CD4-positive, alpha-beta T cell treated with Interleukin-21 for 1 hour (primary cell): ENCODE measurements at regions not wholly inside any gene's neighbourhood (a gene's known extent, or its start where the extent isn't known, plus 50 kb on each side); places are given as distances from the start of the nearest gene placed in this dataset.

Experiments
- DNase-seq: peaks from one replicate; pipeline ENCODE4 v3.0.0-alpha.2; 2020

DNA sequence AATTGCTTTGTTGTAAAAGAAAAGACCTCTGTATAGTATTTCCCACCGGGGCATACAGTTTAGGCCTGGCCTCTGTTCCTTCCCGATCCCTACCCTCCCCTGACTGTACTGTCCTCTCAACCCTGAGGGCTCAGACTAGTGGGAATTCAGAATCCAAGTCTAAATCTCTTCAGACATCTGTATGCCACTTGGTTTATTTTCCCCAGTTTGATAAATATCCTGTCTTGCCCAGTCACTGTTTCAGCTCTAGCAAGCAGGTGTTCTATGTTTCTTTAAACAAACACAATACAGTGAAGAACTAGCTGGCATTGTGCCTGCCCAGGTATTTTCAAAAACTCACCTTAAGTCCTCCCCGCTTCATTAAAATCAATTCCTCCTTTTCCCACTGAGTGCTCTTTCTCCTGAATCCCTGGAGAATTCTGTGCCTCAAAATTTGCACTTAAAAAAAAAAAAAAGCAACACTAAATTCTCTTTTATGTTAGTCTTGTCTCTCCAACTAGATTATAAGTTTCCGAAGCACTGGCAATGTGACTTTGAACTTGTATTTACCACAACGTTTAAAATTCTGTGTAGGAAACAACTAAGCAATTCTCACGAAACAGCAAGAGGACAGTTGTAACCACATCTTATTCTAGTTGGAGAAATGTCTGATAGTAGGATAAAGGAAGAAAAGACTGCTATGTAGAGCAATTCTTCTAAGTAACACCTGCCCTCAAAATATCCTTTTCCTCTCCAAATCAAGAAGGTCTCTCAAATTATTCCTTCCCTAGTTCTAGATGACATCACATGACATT, 112.0 kb upstream of the CARMIL1 start:
- DNase-seq = no peak

DNA sequence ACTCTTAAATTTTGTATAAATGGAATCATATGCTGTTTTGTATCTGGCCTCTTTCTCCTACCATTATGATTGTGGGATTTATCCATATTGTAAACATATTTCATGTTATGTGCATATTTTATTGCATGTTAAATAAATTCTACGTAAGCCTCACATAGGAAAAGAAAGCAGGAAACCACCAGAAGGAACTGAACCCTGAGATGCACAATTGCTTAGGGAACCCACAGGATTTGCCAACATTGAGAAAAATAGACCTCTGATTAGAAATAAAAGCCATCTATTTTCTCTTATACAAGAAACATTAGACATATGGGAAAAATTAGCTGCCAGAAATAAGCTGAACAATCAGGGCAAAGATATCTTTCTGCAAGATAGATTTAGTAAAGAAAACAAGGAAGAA, 111.2 kb upstream of the CARMIL1 start:
- DNase-seq = no peak

DNA sequence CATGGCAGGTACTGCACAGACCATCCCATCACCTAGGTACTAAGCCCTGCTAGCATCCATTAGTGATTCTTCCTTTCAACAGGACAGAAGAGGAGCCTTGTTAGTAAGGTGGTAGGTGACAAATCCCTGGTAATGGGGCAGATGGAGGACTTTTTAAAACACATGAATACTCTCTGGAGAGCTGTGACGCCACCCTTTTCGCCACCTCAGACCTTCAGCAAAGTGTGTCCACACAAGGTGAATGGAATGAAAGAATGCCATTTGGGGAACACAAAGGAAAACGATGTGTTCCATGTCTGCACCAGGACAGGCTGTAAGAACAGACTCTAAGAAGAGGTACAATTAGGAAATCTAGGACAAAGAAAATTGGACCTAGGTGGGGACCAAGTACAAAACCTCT, 110.5 kb upstream of the CARMIL1 start:
- no peak for DNase-seq

DNA sequence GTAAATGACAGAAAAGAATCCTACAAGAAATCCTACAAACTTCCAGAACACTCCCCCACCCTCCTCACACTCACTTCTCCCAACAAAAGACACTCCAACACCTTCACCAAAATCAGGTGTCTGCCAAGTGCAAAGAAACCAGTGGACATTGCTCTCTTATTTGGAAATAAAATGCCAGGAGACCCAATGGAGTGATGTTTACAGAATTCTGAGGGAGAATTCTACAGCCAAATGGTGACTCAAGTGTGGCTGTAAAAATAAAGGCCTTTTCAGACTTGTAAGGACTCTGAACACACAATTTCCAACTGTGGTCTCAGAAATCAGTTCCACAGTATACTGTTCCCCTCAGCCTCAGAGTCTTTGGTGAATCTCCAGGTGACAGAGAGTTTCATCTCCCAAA, 109.6 kb upstream of the CARMIL1 start:
- no peak for DNase-seq

DNA sequence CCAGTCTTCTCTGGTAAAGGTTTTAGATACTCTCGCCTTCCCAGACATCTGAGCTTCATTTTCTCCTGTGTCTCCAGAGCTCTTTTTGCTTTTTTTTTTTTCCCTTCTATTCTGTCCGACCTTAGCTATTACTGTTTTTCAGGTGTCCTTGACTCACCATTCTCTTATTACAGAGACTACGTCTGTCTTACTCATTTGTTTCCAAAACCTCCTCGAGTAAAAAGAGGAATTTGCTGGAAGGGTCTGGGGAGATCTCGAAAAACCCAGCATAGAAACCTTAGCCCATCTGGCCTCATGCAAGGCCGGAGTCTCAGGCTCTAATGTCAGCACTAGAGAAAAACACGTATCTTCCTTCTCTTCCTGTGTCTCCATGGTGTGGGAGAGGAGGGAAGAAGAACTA, 109.2 kb upstream of the CARMIL1 start:
- DNase-seq = no peak

DNA sequence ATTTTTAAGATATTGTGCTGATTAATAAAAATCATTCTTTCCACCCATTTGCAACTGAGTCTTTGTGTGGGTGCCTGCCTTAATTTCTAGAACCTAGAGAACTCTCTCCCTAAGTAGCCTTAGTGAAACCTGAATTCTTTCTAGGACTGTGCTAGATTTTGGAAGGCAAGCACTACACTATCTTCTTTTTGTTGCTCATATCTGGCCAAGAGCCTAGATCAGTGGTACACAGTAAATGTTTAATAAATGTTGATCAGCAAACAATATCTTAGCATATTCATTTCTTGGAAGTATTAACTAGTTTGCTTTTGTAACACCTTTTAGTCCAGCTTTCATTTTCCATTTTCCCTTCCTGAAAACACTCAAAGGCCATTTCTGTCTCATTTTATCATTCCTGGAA, 108.5 kb upstream of the CARMIL1 start:
- no peak for DNase-seq

DNA sequence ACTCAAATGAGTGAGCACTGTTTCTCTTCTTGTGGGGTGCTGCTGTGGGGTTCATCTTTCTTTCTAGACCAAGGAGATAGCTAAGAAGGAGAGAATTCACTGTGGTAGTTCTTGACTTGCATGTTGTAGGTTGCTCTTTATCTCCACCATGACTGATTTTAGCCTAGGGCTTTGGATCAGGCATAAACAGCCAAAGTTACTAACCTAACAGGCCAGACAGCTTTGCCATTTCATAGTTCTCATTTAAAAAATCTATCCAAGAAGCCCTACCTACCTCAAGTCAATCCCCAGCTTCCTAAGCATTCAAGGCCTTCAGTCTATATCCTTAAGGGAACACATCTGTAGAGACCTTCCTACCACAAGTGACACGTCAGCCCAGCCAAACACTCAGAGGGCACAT, 107.9 kb upstream of the CARMIL1 start:
- DNase-seq = no peak

DNA sequence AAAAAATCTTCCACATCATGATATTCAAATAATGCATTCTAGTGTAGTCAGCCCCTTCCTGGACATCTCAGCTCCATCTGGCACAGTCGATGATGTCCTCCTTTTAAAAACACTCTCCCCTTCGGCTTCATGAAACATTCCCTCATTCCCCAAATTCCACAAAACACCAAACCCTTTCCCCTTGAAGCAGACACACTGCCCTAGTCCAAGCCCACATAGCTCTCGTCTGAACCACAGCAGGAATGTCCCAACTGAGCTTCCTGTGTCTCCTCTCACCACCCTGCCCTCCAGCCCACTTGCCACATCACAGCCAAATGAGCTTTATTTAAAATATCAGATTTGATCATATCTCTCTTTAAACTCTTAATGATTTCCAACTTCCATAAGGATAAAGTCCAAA, 106.4 kb upstream of the CARMIL1 start:
- DNase-seq = no peak

DNA sequence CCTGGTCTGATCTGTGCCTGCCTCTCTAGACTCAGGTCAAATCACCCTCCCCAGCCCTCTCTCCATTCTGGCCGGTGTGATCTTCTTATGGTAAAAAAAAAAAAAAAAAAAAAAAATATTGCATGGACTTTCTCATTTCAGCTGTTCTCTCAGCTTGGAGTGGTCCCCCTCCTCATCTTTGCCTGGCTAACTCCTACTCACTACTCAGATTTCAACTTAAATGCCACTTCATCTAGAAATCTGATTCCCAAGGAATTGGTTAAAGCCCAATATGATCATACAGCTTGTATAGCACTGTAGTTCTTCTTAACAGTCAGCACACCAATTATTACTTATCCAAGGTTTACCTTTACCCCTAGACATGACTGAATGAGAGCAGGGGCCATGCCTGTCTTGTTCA, 105.9 kb upstream of the CARMIL1 start:
- no peak for DNase-seq

DNA sequence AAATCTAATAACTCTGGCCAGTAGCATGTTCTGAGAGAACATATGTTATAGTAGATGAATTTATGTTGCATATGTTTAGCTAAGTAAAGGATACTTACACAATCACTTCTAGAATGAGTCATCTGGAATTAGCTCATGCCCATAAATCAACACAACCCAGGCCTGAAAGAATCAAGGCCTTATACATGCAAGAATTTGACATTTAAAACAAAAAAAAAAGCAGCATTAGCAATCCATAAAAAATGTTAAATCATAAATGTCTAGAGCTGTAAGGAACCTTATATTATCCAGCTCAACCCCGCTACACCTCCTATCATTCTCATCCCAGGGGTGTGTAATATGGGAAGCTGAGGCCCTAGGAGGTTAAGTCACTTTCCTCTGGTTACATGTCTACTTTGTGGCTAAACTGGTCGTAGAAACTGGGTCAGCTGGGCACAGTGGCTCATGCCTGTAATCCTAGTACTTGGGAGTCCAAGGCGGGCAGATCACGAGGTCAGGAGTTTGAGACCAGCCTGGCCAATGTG, 105.2 kb upstream of the CARMIL1 start:
- DNase-seq = no peak

DNA sequence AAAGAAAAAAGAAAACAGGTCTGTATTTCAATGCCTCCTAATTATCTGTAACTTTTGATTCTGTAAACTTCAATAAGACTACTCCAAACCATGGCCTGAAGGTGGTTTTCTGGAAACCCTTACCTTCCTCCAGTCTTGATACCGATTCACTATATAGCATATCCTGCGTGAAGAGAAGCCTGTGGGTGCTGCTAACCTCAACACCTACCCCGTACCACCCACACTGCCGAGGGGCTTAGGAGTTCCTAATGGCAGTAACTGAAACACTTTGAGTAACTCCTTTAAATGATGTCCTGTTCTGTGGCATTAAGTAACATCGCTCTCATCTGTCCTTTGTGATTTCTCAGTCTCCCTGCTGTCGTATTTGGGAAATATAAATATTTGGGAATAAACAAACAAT, 104.5 kb upstream of the CARMIL1 start:
- no peak for DNase-seq

DNA sequence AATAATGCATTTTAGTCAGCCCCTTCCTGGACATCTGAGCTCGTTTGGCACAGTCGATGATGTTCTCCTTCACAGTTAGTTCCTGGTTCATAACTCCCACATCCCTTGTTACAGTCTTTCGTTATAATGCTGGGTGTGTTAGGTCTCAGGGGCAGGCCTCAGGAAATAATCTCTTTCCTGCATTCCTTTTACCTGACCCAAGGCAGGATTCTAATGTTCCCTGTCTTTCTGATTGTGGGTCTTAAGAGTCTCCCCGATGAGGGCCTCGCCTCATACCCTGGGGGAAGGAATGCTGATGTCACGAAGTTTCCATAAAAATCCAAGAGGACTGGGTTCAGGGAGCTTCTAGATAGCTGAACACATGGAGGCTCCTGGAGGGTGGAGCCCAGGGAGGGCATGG, 104.0 kb upstream of the CARMIL1 start:
- DNase-seq = no peak

DNA sequence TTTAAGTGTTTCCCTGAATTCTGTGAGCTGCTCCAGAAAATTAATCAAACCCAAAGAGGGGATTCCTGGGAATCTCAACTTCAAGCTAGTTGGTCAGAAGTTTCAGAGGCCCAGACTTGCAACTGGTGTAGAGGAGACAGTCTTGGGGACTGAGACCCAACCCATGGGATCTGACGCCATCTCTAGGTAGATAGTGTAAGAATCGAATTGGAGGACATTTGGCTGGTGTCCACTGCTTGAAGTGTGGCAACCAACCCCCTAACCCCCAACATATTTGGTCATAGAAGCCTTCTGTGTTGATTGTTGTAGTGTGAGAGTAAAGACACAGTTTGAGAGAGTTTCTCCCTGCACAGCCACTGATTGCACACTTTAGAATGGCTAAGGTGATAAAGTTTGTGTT, 103.5 kb upstream of the CARMIL1 start:
- peak; percentile 19 for DNase-seq

DNA sequence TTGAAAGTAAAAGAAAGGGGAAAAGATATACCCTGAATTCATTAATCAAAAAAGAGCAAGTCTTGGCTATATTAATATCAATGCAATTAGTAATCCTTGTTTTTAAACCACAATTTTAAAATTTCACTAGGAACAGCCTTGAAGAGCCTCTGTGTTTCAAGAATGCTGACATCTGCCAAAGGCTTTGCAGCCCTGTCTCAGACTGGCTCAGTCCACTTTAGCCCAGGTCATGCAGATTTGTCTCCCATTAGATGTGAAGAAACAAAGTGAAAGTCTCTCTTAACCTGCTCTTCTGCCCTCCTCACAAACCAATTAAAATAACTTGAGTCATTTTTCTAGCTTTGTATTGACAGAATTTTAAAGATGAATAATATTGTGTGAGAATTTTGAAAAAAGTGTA, 102.7 kb upstream of the CARMIL1 start:
- no peak for DNase-seq

DNA sequence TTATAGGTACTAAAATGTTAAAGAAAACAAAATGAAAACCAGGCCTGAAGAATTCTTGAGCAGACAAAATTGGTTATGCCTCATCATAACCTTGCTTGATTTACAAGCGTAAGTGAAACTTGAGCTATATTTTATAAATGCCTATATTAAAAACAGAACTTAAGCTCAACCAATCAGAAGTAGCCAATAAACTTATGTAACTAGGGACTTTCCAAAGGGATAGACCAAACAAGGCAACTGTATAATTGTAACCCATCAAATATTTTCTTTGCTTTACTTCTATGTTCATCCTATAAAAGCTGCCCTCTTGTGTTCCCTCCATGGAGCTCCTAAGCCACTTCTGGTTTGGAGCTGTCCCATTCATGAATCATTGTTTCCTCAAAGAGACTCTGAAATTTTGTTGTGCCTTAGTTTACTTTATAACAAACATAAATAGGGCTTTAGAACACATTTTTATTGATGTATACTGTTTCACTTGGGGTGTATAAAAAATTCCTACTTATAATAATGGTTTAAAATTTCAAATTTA, 101.6 kb upstream of the CARMIL1 start:
- DNase-seq = no peak

DNA sequence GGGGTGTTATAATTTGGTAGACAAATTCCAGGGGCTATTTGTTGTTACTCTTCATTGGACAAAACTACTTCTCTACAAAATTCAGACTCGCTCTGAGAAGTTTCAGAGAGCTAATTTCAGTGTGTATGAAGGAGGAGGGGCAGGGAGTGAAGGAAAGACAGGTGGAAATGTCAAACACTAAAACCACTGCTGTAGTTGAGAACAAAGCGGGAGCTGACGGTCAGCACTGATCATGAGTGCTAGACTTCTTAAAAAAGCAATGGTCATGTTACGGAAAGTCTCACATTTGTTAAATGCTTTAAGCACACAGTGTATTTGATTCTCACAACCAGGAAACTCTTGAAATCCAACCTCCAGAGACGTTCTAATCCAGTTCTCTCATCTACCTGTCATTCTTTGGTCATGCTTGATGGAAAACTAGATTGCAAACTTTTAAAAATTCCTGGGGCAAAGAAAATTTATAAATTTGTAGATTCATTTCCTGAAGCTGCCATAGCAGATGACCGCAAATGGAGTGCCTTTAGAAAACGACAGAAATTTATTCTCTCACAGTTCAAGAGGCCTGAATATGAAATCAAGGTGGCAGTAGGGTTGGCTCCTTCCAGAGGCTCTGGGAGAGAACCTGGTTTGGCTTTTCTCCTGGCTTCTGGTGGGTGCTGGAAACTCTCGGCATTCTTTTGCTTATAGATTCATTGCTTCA, 100.7 kb upstream of the CARMIL1 start:
- DNase-seq = no peak

DNA sequence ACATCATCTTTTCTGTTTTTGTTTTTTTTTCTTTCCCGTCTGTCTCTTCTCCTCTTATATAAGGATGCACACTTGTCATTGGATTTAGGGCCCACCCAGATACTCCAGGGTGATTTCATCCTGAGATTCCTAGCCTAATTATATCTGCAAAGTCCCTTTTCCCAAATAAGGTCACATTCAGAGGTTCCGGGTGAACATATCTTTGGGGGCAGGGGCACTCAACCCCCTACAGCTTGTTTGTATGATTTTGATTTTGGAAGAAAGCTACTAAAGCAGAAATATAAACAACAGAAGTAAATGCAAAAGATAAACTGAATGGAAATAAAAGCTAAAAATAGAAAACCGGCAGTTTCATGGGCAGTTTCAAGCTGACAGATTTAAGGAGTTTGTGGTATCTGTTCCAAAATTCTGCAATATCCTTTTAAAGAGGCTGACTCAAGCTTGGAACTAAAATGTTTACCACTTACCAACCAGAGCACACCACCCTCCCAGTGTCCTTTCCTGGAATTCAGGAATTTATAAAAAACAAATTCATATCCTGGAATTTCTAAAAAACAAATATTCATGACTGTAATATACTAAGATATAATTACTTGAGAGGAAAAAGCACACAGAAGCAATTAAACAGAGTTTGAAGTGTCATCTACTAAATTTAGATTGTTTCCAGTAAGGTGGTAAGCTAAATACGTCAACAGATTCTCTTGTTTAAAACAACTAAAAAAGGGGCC, 100.0 kb upstream of the CARMIL1 start:
- no peak for DNase-seq

DNA sequence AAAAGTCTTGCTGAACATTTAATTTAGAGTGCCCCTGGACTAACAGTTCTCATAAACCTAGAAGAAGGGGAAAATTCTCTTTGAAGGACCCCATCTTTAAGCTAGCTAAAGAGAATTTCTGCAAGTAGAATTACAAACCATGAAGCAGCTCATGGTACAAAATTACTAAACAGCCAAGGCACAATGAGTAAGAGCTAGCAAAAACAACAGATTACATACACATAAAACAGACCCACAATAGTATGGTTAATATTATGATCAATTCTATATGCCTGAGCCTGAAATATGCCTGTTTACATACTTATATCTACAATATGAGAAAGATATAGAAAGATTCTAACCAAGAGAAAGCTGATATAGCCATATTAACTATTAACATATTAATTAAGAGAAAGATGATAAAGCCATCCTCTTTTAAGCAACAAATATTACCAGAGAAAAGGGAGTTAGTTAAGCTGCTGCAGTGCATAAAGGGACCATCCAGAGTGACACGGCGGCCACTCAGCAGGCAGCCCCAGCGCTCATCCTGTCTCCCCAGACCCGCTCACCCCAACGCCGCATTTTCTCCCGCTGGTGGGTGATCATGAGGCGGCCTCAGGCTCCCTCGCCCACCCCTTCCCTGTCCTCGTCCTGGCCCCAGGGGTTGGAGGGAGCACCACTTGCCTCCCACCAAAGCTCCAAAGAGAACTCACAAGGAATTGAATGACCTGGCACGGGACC, 98.4 kb upstream of the CARMIL1 start:
- DNase-seq = no peak

DNA sequence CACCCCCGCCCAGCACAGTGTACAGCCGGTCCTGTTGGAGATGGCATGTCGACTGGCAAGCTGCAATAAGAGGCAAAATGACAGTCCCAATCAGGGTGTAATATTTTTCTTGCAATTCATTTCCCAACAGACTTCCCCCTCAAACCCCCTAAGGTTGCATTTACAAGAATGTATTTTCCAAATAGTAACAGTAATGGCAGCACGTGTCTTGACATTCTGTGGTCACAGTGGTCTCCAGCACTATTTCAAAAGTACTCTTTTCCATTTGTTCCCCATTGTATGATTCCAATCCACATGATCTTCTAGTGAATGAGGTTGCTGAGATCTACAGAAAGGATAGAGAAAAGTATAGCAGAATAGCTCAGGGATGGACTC, 97.8 kb upstream of the CARMIL1 start:
- DNase-seq = no peak

DNA sequence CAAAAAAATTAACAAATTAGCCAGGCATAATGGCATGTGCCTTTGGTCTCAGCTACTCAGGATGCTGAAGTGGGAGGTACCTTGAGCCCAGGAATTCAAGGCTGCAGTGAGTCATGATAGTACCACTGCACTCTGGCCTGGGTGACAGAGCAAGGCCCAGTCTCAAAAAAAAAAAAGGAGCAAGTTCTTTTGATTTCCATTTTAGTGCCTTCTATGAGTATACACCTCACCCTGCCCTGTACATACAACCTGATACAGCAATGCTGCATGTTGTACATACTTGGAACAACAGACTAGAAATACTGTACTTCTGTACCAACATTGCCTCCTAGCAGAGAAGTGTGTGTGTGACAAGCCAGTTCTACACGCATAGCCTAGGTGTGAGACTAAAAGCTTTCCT, 97.3 kb upstream of the CARMIL1 start:
- DNase-seq = no peak

DNA sequence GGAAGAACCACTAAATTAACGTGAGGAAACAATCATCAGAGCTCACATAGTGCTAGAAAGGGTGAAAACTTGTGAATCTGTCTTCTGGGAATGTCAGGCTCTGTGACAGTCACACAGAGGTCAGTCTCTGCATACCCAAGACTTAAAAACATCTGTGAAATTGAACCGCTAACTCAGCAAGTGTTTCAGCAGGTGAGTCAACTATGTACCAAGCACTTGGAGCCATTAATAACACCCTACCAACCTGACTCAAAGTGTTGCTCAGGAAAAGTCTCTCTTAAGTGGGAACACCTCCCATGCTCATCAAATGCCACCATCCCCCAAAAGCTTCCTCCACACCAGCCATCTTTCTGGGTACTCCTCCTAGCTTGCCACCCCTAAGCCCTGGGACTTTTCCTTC, 92.3 kb upstream of the CARMIL1 start:
- no peak for DNase-seq

DNA sequence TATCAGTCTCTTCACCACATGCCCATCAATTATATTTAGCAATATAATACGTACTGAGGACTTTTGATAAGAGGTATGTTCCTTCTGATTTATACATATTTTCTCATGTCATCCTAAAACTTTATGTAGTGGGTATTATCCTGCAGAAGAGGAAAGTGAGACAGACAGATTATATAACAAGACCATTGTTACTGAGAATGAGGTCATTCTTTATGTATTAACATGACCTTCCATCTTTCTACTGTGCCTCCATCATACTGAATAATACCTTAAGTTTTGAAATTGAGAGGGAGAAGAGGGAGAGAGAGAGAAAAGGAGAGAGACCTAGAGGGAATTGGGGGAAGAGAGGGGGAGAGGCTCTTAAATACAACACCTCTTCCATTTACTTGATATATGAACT, 90.9 kb upstream of the CARMIL1 start:
- DNase-seq = no peak
